HG03095 (cell line): ENCODE measurements at regions not wholly inside any gene's neighbourhood (a gene's known extent, or its start where the extent isn't known, plus 50 kb on each side); places are given as distances from the start of the nearest gene placed in this dataset.
"Not testable (repeated sequence)": the region's sequence is repeated elsewhere in the genome, so short reads cannot be mapped to it uniquely, and the experiment has no call there.

Experiments used
- ATAC-seq: cut with Tn5 transposase; IDR thresholded peaks from one replicate; pipeline ENCODE4 v1.9.1; 2021; ENCODE audit warnings: moderate library complexity; ENCODE audit not compliant: unreplicated experiment

DNA sequence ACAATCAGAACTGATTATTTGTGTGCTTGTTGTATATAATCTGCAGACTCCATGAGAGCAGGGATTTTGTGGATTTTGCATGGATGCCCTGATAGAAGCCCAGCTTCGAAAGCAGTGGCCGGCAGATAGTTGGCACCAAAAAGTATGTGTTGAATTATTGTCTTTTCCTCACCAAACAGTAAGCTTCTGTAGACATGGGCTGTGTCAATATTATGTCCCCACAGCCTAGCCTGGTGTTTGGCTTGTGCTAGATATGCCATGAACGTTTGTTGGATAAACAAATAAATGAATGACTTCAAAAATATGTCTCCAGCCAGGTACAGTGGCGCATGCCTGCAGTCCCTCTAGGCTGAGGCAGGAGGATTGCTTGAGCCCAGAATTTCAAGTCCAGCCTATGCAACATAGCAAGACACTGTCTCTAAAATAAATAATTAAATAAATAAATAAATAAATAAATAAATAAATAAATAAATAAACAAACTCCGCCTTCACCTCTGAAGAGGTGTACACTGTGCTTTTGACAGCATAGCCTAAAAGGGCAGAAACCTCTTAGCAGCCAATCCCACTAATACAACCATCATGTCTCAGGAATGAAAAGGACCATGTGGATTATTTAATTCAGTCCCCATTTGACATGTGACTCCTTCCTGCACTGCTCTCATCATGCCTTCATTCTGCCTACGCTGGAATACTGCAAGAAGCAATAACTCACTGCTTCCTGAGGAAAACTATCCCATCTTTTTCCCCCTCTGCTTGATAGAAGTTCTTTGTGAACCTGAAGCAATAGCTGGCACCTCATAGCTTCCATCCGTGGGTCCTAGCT is 335.2 kb downstream of the FBXW7 start:
- no peak for ATAC-seq

DNA sequence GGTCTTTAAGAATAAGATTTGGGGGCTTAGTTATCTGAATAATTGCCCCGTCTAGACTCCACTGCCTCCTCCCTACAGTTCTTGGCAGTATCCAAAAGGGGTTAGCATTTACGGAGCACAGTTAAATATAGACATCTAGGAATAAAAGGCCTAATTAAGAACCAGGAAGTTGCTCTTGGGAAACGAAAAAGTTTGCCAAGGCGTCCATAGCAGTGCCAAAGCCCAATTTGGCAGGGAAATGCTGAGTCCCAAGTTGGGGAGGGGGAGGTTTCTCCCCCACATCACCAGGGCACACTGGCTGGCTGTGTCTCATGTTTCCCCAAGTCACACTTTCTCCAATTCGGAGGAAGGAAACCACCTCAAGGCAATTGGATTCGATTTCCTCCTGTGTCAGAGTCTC is 338.7 kb downstream of the FBXW7 start:
- no peak for ATAC-seq

DNA sequence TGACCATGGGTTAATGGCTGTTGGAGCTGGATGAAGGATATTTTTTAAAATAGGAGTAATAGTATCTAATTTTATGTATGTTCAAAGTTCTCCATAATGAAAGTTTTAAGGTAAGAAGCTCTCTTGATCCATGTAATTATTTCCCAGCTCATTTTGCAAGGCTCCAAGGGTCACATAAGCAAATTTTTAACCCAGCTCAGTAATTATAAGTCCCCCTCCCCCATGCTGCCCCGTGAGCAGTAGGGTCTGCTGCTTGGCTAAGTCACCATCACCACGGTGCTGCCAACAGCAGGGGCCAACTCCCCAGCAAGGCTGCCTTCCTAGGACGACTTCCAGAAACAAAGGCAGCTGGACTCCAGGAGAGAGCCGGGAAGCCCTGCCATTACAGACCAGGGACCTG is 340.0 kb downstream of the FBXW7 start:
- no peak for ATAC-seq

DNA sequence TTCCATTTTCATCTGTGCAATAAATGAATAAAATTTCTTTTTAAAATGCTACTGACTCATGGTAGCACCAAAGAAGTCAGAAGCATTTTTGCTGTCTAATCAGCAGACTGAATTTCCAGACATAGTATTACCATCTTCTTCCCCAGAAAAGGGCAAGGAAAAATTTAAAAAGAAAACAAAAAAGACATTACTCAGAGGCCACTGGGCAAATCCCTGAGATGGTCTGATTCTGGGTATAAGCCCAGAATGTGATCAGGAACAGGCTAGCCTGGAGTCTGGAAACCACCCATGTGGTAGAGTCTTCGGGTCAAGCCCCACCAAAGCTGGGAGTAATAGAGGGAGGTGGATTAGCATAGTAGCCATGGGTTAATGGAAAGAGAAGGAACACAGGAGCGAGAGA is 342.8 kb downstream of the FBXW7 start:
- no peak for ATAC-seq

DNA sequence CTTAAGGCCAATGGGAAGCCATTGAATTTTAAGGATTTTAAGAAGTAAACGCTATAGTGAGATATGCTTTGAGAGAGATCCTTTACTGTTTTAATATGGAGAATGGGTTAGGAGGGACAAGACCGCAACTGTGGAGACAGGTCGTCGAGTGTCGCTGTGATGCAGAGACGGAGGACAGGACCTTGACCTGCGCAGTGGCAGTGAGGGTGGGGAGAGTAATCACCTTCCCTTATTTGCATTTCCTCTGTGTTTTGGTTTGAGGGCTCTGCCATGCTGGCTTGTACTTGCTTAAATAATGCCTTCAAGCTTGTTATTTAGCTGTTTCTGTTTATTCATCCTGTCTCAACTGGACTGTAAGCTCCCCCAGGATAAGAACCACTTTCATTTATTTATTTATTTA is 345.0 kb downstream of the FBXW7 start:
- ATAC-seq, result no peak

DNA sequence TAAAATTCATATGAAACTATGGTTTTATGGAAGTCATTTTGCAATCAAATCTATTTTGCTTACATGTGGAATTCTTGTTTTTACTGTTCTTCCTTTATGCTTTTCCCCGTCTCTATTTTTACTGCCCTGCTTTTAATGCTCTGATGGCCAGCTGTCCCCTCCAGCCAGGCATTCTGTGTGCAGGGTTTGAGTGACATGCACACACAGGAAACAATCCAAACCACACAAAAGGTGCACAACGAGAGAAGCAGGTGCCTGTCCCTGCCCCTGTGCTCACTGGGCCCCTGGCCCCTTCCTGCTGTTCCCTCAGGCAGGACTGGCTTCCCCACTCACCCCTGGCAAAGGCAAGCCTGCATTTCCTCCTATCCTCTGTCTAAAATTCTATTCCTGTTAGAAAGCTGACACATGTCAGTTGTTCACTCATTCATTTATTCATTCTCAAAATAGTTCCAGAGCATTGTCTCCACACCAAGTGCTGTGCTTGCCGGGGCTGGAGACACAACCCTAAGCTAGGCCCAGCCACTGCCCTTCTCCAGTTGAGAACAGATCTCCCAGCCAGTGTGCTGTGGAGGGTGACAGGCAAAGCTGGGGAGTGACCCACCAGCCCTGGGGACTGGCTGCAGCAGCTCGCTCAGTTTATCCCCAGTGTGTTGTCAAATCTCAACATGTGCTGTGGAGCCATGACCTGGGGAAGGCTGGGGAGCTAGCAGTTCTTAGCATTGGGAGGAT is 346.3 kb downstream of the FBXW7 start:
- peak; percentile 81 for ATAC-seq

DNA sequence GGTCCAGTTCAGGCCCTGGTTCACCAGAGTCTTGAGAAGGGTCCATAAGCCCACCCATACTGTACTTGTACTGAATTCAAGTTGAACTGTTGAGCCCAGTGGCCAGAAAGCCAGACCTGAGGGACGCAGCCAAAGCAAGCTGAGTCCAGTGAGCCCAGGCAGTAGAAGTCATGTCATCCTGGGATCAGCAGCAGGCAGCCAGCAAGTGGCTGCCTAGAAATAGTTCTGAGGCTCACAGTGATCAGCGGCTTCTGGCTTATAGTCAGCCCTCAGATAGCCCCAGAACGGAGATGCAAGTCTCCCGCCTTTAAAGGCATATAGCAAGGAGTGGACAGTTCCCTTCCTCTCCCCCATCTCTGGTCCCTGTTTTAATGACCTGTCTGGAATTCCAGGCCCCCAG is 347.1 kb downstream of the FBXW7 start:
- ATAC-seq, result no peak

DNA sequence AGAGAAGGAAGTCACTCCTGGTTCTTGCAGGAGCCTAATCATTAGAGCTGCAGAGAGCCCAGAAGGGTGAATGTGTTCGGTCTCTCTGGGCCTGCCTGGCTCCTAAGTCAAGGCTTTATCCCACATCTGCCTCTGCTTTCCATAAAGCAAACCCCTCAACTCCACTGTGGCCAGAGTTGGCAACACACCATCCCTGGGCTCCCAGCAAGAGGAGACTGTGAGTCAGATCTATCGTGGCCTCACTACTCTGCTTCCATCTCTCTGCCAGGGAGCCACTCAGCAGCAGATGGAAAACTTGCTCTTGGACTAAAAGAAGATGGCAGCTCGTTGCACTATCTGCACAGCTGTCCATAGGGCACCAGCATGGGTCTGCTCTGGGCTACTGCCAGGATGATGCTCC is 348.2 kb downstream of the FBXW7 start:
- no peak for ATAC-seq

DNA sequence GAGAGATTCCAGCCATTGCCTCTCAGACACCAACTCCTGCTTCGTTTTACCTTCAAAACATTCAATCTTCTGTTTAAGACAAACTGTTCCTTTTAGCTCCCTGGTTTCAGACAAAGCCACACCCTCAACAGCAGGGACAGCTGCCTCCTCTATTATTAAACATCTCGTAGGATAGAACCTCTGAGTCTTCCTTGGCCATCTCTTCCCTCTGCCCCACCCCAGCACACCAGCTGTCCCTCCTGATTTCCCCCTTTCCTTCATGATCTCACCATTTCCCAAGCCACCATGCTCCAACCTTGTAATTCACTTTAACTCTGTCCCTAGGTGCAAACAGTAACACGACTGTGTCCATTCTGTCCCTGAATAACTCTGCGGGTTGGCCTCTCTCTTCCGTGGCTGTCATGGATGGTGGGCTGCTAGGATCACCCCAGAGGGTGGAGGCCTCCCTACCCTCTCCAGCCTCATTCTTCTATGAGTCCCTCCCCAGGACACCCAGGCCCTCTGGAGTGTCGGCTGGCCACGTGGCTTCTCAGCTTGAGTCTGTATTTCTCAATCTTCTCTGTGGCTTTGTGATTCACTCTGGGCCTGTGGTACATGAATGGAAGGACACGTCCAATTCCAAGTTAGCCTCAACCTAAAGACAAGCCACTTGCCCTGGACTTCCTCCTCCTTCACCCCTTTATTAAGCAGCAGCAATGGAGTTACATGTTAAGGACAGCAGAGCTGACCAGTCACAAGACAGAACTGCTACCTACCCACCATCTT is 349.9 kb downstream of the FBXW7 start:
- no peak for ATAC-seq

DNA sequence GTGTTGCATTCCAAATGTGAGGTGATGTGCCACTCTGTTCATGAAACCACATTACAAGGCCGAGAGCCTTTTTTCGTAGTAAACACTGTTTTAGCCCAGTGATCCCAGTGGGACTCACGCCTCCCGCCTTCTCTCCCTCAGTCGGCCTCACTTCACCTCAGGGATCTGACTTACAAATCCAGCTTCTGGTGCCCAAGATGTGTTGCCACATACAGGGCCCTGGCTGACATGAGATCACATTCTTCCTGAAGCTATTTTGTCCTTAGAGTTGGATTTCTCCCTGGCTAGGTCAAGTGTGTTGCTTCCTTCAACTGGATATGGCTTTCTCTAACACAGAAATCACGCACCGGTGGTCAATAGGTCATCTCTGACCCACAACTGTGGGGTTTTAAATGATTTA is 354.7 kb downstream of the FBXW7 start:
- no peak for ATAC-seq

DNA sequence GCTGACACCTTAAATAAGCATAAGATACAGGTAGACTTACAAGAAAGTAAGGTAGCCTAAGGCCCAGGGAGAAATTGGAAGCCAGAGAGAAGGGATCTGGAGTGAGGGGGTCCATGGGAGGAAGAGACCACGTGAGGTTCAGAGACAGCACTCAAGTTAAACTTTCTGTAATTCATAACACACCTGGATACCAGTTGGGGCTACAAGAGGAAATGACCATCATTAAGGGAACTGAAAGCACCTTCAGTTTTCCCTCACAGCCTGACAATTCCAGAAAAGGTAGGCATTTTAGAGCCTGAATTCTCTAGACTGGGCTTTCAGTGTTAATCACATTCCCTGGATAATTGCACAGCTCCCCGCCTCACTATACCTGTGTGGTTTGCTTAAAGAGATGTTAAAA is 355.5 kb downstream of the FBXW7 start:
- ATAC-seq, result no peak

DNA sequence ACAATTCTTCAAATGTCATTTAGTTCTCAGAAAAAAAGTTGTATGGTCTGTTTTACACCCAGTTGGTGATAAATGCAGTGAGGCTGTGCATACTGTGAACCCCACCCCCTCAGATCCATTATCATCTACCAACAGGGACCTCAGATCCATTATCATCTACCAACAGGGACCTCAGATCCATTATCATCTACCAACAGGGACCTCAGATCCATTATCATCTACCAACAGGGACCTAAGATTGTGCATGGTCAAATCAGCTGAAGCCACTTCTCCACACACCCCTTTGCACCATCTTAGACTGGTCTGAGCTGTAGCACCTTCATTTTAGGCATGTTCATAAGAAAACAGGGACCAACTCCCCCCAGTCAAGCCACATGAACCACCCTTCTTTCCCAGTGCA is 358.4 kb downstream of the FBXW7 start:
- not testable (repeated sequence) for ATAC-seq

DNA sequence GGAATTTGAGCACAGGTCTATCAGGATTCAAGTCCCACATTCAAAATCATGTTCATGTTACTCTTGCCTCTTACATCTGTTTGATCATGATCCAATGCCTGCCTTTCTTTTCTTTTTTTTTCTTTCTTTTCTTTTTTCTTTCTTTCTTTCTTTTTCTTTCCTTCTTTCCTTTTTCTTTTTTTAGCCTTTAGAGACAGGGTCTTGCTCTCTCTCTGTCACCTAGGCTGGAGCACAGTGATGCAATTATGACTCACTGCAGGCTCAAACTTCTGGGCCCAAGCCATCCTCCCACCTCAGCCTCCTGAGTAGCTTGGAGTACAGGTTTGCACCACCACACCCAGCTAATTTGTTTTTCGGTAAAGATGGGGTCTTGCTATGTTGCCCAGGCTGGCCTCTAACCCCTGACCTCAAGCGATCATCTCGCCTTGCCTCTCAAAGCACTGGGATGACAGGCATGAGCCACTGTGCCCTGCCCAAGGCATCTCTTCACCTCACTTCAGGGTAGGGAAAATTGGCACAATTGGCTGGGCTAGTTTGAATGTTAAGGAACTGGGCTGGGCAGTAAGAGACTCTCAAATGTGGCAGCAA is 359.2 kb downstream of the FBXW7 start:
- no peak for ATAC-seq

DNA sequence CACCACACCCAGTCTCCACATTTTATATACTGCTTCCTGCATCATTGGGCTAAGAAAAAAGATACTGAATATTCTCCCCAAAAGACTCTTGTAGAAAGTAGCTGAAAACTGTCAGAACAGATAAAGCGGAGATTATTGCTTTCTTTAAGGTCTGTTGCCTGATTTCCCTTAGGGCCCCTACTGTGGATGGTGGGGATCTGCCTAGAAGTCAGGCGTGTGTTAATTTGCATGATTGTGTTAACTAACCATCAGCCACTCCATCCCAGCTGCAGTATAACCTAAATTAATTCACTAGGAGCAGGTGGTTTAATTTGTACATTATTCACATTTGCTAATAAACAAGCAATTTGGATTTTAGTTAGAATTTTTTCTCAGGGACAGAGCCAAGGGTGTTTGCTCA is 360.3 kb downstream of the FBXW7 start:
- no peak for ATAC-seq

DNA sequence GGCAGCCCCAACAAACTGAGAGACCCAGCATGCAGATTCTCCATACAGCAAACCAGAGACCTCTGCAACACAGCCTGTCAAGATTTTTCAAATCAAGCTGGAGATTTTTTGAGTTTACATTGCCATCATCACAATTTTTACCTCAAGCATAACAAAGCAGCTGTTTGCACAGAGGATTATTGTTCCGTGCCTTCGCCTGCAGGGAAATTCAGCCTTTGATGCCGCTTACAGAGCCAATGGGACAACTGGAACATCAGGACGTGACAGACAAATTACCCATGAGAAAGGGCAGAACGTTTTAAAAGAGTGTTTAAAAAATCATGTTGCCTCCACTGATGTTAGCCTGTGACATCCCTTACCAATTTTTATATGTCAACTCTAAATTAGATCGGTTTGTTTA is 363.7 kb downstream of the FBXW7 start:
- no peak for ATAC-seq

DNA sequence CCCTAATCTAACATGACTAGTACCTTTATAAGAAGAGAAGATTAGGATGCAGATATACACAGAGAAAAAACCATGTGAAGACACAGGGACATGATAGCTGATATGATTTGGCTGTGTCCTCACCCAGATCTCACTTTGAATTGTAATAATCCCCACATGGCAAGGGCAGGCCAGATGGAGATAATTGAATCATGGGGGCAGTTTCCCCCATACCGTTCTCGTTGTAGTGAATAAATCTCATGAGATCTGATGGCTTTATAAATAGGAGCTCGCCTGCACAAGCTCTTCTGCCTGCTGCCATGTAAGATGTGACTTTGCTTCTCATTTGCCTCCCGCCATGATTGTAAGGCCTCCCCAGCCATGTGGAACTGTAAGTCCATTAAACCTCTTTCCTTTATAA is 364.3 kb downstream of the FBXW7 start:
- ATAC-seq, result no peak

DNA sequence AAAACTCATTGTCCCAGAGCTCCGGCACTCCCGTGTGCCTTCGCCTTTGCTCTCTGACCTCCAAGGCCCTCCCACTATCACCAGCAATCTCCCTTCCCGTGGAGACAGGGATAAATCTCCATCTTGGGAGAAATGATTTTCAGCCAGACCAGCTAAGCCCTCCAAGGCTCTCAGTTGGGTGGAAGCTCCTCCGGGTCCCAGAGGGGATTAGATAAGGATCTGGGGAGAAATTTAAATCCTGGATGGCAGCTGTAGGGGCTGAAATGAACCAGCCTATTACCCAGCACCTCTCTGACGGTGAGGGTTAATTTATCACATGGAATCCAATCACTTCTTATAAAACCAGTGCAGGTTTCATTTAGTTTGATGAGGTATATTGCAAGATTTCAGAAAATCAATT is 366.2 kb downstream of the FBXW7 start:
- ATAC-seq, result no peak

DNA sequence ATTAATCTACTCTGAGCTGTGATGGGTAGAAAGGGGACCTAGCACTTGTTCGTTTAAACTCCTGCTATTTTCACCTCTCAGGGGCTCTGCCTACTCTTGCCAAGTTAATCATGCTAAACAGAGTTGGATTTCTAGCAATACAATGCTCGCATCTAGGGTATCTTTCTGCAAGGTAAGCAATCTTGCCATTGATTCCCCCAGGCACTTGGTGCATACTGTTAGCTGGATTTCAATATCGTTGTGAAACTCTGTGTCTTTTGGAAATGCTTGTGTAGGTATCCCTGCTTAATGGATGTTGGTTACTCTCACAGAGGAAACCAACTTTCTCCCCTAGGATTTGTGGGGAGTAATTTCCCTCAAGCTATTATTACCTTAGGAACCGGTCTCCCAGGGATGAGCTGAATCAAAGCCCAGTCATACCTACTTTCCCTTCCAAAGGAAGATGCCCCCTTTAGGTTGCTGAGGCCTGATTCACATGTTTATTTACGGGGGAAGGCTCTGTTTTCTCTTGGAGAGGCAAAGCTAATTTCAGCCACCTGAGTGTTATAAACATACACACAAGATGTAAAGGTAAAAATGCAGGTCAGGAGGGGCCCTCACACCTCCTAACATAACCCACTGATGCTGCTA is 366.8 kb downstream of the FBXW7 start:
- no peak for ATAC-seq

DNA sequence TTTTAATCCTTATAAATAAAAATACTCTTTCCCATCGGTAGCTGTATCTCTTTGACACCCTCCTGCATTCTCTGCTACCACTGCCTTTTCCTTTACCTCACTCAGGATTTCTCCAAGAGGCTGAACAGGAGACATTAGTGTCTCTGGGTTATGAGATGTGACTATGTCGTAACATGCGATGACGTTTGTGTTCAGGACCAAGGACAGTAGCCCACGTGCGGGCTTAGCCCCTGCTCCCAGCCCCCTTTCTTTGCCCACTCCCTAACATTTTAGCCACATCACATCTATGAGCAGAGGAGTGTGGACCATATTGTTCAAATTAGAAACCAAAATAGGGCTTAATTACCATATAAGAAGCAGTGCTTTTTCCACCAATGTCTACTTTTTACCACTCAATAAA is 369.3 kb downstream of the FBXW7 start:
- no peak for ATAC-seq

DNA sequence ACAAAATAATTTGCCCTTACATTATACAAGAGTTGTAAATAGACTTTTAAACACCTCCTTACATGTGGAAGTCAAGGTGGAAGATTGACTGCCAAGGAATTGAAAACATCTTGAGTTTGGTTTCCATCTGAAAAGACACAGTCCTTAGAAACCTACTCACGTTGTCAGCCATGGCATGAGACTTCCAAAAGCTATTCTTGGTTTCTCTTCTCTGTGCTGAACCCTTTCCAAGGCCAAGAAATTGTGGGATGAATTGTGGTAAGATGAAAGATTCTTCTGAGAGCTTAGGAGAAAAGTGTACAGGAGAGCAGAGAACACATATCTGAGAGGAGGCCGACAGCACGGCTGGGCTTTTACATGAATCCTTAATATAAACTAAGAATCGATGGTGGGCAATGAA is 370.0 kb downstream of the FBXW7 start:
- no peak for ATAC-seq

DNA sequence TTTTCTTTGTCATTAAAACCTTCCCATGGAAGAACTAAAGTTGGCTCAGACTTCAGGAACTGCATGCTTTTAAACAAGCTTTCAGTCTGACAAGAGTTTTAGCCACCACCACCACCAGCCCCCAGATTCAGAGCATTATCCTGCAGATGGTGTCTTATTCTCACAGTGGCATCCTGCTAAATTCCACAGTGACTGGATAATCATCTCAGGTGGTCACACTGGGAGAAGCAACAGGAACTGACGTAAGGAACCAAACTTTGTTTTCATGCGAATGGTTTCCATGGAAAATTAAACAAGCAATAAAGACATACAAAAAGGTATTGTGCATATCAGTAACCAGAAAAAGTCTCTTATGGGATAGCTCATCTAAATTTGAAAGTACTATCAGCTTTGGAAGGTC is 370.7 kb downstream of the FBXW7 start:
- no peak for ATAC-seq
